Fibroblast of peridontal ligament (primary cell): ENCODE measurements at regions not wholly inside any gene's neighbourhood (a gene's known extent, or its start where the extent isn't known, plus 50 kb on each side); places are given as distances from the start of the nearest gene placed in this dataset.

Experiments
- DNase-seq: peaks from one replicate; pipeline ENCODE4 v3.0.0-alpha.2; 2010; ENCODE audit errors: extremely low read depth

DNA sequence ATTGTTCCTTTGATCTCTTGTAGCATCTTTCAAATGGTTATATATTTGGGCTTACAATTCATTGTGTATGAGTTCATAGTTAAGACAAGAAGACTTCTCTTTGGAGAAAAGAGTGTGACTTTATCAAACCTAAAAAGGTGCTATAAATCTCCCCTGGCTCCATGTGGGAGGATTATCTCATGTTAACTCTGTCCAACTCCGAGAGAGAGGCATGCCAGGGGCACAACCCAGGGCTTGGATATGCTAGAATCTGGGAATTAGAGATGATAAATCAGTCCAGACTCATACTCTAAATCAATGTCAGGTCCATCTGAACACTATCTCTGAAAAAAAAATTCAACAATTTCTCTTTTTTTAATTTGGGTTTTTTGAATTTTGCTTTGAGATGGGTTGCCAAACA is 462.8 kb downstream of the TUSC7 start:
- no peak for DNase-seq

DNA sequence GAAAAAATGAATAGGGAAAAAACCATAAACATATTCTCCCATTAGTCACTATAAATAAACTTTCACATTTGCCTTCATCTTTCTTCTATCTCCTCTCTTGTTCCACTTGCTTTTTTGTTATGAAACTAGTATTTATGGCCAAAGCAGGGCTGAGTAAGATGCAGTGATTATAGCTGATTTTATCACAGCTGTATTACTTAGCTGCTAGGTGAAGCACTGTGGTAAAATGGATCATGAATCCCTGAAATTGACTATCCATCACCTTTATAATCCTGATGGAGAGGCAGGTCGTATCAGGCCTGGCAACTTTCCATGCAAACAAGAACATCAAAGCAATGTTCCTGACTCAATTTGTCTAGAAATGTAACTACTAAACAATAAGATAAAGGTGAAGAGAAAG is 471.6 kb downstream of the TUSC7 start:
- no peak for DNase-seq

DNA sequence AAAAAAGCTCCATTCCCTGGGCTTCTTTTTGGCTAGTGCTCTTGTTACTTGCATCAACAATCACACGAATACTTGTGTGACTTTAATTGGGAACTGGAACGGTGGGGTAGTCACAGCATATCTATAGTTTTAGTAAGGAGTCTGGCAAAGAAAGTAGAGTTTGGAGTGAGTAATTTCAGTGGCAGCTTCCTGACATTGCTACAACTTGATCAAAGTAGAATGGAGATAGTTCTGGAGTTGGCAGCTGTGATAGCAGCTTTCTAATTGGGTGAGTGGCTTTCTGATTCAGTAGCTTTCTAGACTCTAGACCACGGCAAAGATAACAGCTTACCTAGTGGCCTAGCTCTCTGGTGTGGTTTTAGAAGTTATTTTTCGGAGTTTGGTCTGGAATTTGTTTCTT is 475.0 kb downstream of the TUSC7 start:
- DNase-seq: peak; percentile 82

DNA sequence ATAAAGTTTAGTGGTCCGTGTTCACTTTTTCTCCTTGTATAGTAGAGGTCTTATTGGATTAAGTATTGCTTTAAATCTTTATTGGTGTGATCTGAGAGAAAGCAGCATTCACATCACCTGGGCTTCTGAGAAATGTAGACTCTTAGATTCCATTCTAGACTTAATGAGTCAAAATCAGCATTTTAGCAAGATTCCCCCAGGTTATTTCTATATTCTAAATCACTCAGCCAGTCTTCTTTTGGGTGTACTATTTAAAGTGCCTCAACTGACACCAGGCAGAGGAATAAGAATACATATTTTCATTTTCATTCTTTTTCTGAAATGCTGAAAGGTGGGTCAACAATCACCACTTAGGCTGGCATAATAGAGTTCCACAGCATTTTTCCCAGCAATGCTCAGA is 481.7 kb downstream of the TUSC7 start:
- no peak for DNase-seq

DNA sequence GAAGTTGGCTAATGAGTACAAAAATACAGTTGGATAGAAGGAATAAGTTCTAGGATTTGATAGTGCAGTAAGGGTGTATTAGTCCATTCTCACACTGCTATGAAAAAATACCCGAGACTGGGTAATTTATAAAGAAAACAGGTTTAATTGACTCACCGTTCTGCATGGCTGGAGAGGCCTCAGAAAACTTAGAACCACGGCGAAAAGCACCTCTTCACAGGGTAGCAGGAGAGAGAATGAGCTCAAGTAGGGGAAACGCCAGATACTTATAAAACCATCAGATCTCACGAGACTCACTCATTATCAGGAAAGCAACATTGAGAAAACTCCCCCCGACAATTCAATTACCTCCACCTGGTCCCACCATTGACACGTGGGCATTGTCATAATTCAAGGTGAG is 483.3 kb downstream of the TUSC7 start:
- DNase-seq: no peak

DNA sequence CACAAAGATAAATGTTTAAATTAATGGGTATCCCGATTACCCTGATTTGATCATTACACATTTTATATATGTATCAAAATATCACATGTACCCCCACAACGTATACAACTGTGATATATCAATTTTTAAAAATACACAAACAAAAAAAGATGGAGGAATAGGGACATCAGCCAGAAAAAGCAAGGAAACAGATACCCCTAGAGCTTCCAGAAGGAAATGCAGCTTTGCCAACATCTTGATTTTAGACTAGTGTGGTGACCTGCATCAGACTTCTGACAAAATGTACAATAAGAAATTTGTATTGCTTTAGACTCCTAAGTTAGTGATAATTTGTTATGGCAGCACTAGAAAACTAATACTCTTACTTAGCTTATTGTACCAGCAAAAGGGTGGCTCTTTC is 483.8 kb downstream of the TUSC7 start:
- no peak for DNase-seq

DNA sequence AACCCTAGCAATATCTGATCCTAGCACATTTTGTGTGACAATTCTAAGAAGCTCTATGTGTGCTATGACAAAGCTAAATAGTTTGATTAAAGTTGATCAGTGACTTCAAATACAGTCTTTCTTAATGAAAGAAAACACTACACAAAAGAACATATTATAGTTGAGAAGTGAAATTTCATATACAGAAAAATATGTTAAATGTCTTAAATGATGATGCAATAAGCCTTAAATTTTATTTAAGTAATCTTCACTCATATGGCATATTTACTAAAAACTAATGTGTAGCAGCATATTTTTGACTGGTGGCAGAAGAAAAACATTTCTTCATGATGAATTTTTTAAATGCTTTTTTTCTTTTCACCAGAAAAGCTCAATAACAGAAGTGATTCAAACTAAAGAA is 485.5 kb downstream of the TUSC7 start:
- DNase-seq: no peak

DNA sequence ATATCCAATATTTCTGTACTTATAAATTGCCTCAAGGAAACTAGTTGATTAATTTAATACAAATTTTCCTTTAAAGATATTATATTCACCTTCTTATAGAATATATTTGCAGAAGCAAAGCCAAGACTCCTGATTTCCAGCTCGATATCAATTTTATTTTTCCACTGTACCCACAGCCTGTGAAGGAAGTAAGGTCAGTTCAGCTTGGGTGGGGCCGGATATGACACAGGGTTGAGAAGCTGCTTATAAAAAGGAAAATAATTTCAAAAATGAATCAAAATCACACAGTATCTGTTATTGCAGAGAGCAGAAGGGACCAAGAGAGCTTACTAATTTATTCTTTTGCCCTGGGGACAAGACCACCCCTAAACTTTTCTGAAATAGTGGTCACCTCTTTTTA is 491.4 kb downstream of the TUSC7 start:
- no peak for DNase-seq

DNA sequence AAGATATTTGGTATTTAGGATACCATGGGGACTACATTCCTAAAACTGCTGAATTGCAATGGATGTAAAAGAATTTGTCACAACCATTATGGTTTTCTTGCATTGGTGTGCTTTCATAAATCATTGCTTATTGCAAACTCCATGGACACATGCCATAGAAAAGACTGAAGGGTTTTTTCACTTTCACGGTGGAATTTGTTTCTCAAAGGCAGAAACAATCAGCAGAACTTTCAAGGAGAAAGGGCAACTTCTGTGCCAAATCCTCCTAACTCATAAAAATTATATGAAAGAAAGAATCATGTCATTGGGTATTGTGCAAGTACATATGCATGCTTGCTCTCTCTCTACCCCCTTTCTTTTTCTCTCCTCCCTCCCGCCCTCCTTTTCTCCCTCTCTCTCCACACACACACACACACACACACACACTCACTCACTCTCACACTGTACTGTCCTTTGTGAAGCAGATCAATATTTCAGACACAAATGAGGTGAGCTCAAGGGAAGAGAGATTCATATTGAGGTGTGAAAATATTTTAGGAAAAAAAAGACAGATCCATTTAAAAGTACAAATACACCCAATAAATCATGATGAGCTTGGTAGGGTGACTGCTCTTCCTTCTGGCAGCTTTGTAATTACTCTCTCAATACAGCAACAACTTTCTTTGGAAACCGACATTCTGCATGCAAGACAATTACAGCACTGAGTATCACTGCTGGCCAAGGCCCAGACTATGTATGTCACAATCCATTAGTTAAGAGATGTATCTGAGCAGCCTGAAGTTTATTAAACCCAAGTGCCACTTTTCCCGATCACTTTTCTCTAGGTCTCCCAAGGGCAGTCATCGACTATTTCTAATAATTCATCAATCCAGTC is 492.6 kb downstream of the TUSC7 start:
- DNase-seq: peak; percentile 63

DNA sequence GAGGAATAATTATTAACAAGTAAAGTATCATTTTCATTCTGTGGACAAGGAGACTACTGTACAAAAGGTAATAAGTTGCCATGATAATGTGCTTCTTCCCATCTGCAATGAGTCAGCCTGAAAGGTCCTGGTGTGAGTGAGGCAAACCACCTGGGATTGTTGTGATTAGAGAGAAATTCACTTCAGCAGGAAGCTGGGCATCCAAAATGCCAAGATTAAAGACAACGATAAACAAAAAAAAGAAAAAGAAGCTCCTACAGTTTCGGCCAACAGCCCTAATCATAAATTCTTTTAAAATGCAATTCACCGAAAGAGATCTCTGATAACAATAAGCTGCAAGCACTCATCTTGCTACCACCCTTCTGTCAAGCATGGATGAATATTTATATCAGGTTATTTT is 507.8 kb downstream of the TUSC7 start:
- no peak for DNase-seq

DNA sequence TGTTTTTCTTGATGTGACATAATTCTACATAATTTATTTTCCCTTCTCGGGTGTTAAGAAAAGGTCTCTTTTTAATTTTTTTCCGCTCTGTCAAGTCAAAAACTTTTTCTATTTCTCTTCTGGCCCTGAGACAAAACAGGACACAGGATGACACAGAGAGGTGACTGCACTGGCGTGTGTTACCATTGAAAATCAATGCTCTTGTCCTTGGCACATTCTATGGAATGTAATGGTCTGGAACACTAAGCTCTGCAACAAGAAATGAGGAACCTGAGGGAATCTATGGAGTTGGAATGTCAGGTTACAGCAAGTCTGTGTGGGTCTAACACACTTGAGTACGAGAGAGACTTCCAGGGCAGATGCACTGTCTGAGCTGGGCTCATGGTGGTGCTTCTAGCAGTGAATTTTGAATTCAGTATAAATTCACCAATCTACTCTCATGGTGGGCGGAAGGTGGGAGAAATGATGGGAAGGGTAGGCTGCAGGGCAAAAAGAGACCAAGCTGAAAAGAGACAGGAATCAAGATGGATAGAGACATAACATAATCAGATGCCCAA is 508.3 kb downstream of the TUSC7 start:
- DNase-seq: no peak

DNA sequence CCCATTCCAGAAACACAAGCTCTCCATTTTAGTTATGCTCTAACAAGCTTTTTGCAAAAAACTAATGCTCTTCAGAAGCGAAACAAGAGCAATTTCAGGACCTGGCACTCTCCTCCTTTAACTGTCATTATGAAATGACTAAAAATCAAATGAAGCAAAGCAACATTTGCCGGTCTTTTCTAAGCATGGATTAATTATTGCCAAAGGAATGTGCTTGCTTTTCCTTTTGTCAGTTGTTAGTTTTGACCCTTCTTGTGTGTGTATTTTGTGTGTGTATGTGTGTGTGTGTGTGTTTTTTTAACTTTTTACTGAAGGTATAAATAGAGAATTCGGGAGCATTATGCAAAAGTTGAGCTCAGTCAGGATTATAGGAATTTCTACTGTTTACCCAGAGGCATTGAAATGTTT is 509.1 kb downstream of the TUSC7 start:
- peak; percentile 28 for DNase-seq

DNA sequence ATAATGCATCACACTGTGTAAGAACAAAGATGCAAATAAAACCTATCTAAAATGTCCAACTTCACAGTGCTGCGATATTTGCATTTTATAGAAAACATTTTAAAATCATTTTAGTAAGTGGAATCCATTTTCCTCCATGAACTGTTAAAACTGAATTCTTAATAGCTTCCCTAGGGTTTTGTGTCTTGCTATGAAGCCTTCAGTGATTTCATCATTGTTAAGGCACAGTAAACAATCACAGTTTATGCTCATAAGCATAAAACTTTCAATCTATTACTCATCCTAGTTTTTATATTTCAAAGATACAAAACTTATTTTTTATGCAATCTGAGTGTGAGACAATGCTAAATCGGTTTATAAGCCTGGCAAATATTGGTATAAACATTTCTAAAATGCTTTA is 509.7 kb downstream of the TUSC7 start:
- DNase-seq: peak; percentile 53

DNA sequence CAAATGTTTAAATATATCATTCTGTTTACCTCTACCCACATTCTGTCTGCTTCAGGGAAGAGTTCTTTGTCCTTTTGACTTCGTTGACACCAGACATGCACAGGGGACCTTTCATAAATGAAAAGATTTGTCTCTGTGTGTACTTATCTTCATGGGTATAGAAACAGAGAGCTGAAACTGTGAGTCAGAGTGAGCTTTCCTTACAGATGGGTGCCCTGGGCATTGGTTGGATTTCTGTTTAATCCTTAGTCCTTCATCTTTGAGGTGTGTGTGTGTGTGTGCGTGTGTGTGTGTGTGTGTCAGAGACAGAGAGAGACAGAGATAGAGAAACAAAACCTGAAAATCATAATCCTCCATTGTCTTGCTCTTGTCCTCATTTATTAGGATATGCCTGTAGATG is 517.4 kb downstream of the TUSC7 start:
- DNase-seq: no peak

DNA sequence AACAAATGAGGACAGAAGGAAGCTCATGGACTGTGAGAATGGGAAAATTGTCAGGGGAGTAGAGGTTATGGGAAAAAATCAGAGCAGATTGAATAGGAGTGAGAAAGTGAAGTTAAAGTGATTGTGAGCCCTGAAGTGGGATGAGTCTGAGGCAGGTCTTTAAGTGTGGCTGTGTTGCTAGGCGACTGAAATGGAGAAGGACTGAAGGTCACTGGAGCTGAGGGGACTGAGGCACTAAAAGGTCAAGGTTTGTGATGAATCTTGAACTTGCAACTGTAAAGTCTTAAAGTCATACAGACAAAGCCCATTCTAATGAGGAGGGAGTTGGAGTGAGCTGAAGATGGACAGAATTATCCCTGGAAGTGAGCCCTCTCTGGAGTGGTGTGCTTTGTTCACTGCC is 518.9 kb downstream of the TUSC7 start:
- DNase-seq: no peak

DNA sequence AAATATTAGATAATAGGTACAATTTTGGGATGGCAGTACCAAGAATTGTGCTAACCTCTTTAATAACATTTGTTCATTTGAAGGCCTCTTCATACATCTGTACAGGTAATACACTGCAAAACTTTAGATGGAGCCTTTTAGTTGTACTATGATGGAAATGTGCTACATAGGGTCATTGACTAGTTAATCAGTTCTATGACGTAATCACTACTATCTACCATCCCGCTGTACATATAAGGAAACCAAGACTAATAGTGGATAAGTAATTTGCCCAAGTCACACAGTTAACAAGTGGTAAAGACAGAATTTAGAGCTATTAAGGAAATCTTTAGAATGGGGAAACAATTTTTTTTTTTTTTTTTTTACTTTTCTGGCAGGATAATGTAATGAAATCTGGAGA is 521.3 kb downstream of the TUSC7 start:
- no peak for DNase-seq

DNA sequence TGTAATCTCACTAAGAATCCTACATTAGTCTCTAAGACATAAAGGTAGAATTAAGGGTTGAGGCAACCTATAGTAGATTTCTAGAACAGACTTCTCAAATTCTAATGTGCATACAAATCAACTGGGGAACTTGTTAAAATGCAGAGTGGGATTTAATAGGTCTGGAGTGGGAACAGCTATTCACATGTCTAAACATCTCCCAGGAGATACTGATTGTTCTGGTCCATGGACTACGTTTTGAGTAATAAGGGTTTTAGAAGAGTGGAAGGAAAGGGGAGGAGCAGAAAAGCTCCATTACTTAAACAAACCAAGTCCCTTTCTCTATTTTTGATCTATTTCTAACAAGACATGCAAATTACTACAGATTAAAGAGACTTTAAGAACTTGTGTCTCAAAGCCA is 524.8 kb downstream of the TUSC7 start:
- DNase-seq: no peak

DNA sequence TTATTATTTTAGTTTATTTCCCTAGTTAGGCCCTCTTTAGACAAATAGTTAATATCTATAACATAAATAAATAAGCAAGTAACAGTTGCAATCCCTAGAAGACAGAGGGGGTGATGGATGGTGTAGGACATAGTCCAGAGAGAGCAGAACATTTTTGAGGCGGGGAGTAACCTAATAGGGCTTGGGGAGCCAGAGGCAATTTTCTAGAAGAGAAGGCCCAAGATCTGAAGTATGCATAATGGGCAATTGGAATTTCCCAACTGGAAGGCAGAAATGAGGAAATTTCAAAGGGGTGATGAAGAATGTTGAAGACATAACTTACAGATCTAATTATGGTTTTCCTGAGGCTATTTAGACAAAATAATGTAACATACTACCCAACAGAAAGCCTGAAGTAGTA is 525.7 kb downstream of the TUSC7 start:
- no peak for DNase-seq

DNA sequence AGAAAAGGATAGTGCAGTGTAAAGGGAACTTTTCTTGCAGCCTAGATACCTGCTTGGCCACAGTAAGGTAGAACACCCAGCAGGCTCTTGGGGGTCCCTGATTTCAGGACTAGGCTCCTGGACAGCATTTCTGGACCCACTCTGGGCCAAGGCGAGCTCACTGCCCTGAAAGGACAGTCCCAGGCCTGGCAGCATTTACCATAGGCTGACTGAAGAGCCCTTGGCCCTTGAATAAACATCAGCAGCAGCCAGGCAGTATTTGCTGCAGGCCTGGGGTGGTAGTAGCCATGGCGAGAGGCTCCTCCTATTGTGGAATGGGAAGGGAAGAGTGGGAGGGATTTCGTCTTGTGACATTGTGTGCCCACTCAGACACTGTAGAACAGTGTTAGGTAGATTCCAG is 529.2 kb downstream of the TUSC7 start:
- no peak for DNase-seq

DNA sequence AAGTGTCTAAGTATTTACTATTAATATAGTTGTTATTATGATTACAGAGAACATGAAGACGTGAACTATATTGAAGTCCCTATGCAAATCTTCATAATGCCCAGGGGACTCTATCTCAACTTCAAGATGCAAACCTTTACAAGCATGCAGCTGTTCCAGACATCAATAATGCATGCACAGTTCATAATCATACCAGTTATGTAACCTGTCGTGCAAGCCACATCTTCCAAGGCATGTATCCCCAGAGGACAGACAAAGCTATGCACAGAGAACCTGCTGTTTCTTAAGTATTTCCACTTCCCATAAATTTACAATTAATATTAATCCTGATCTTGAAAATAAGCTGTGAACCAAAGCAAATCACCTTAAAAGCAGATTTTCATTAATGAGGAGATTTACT is 534.1 kb downstream of the TUSC7 start:
- DNase-seq: no peak

DNA sequence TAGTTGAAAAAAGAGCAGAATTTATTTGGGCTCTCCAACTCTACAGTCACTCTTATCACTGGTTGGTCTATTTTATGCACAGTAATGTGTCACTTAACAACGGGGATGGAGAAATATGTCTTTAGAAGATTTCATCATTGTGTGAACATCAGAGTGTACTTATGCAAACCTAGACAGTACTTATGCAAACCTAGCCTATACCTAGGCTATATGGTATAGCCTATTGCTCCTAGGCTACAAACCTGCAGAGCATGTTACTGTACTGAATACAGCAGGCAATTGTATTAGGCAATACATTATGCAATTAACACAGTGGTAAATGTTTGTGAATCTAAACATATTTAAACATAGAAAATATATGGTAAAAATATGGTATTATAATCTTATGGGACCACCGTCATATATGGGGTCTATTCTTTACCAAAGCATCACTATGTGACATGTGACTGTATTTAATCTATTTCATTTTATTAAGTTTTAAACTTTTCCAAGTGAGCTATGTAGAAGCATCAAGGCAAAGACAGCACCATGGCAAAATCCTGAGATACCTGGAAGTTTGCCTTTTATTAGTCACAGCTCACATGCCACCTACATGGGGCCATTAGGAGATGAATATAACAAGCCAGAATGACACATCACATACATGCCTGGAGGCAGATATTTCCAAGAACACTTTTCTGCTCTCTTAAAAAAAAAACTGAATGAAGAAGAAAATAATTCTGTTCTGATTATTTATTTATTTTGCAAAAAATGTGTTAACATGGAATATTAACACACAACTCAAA is 537.4 kb downstream of the TUSC7 start:
- no peak for DNase-seq

DNA sequence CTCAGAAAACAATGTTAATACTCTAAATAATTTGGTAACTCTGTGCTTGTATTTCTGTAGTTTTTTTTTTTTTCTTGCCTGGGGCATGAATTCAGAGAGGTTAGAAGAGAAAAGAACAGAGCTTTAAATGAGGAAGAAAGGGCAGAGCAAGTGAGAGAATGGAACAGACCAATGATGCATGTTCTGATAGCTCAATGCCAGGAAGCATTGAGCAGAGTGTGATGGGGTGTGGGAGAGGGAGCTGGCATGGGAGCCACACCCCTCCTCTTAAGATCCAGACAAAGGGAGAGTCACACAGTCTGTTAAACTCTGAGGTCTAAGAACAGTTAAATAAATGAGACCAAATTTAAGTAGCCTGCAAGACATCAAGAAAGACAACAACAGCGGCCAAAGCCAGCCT is 538.6 kb downstream of the TUSC7 start:
- DNase-seq: no peak

DNA sequence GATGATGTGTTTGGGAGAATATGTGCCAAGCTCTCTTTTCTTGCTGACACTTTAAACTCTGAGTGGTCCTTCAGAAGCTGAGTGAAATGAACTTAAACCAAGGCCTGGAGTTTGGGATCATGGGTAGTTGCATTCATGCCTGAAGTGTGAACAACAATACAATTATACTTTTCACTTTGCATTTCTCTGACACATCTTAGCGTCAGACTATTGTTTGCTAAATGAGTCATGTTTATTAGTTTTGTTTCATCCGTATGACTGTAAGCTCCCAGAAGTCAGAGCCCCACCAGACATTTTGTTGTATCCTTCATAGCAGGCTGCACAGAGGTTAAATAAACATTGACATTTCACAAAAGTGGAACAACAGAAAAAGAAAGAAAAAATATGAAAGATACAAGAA is 542.6 kb downstream of the TUSC7 start:
- peak; percentile 8 for DNase-seq
